ENCODE measurements at regions not wholly inside any gene's neighbourhood (a gene's known extent, or its start where the extent isn't known, plus 50 kb on each side); places are given as distances from the start of the nearest gene placed in this dataset.

GRCh38 chr11:15485432-15485831 lies 370.7 kb downstream of the INSC start:
- TF ChIP-seq EZH2phosphoT487 (IDR thresholded peaks at IDR 0.05; ENCODE audit: borderline replicate concordance), result no peak
- TF ChIP-seq, protein P1, sequence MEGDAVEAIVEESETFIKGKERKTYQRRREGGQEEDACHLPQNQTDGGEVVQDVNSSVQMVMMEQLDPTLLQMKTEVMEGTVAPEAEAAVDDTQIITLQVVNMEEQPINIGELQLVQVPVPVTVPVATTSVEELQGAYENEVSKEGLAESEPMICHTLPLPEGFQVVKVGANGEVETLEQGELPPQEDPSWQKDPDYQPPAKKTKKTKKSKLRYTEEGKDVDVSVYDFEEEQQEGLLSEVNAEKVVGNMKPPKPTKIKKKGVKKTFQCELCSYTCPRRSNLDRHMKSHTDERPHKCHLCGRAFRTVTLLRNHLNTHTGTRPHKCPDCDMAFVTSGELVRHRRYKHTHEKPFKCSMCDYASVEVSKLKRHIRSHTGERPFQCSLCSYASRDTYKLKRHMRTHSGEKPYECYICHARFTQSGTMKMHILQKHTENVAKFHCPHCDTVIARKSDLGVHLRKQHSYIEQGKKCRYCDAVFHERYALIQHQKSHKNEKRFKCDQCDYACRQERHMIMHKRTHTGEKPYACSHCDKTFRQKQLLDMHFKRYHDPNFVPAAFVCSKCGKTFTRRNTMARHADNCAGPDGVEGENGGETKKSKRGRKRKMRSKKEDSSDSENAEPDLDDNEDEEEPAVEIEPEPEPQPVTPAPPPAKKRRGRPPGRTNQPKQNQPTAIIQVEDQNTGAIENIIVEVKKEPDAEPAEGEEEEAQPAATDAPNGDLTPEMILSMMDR (conservative IDR thresholded peaks at IDR 0.05; ENCODE audit: low read length), result no peak
